WTC11 (cell line): ENCODE measurements at regions not wholly inside any gene's neighbourhood (a gene's known extent, or its start where the extent isn't known, plus 50 kb on each side); places are given as distances from the start of the nearest gene placed in this dataset.

Source experiments
- ATAC-seq: fragments of 200-7000 bp; cut with Tn5 transposase; 2 replicates; pipeline ENCODE4 v1.10.0; 2021; ENCODE audit warnings: mild to moderate bottlenecking, moderate library complexity
- CTCF ChIA-PET: fragments of 300-600 bp; sonication (Branson Sonifier 250); formaldehyde crosslinking; loops from one replicate; lab custom pipeline; 2021; ENCODE audit warnings: antibody characterized with exemption; lab: Charles Lee
- POLR2A ChIA-PET: fragments of 350-600 bp; sonication (Branson Sonifier 250); formaldehyde crosslinking; loops from one replicate; lab custom pipeline; 2021; ENCODE audit warnings: antibody characterized with exemption; lab: Charles Lee
- DNase-seq: peaks from one replicate; pipeline ENCODE4 v3.0.0; 2021; ENCODE audit warnings: low spot score
- H3K27ac Mint-ChIP-seq: 2 replicates; pipeline ENCODE4 v1.8.0; 2021; ENCODE audit warnings: mixed read lengths
- H3K27me3 Mint-ChIP-seq: 2 replicates; pipeline ENCODE4 v1.8.0; 2021; ENCODE audit warnings: low read depth, mild to moderate bottlenecking, moderate library complexity, mixed read lengths
- H3K36me3 Mint-ChIP-seq: 2 replicates; pipeline ENCODE4 v1.8.0; 2021; ENCODE audit warnings: mixed read lengths
- H3K4me1 Mint-ChIP-seq: 2 replicates; pipeline ENCODE4 v1.8.0; 2022; ENCODE audit warnings: mixed read lengths
- H3K4me3 Mint-ChIP-seq: 2 replicates; pipeline ENCODE4 v1.8.0; 2021; ENCODE audit warnings: mild to moderate bottlenecking, moderate library complexity, mixed read lengths
- H3K9me3 Mint-ChIP-seq: 2 replicates; pipeline ENCODE4 v1.8.0; 2021; ENCODE audit warnings: mixed read lengths
- FOXK1 ChIP-seq: sonication (generic); formaldehyde crosslinking; IDR thresholded peaks from 2 replicates; pipeline ENCODE4 v1.8.0; 2022; ENCODE audit warnings: mild to moderate bottlenecking, moderate library complexity, missing genetic modification reagents
- NFATC4 ChIP-seq: fragments of 250-450 bp; sonication (Bioruptor Pico); IDR thresholded peaks from 2 replicates; pipeline ENCODE4 v1.9.0; 2021; ENCODE audit warnings: mild to moderate bottlenecking
- PRRX2 ChIP-seq: fragments of 250-450 bp; sonication (Bioruptor Pico); IDR thresholded peaks from 2 replicates; pipeline ENCODE4 v1.8.0; 2021; ENCODE audit warnings: mild to moderate bottlenecking
- RORB ChIP-seq: fragments of 250-450 bp; sonication (Bioruptor Pico); IDR thresholded peaks from 2 replicates; pipeline ENCODE4 v1.9.0; 2021; ENCODE audit warnings: mild to moderate bottlenecking
- SOX15 ChIP-seq: fragments of 250-450 bp; sonication (Bioruptor Pico); IDR thresholded peaks from 2 replicates; pipeline ENCODE4 v1.9.0; 2021; ENCODE audit warnings: mild to moderate bottlenecking
- TF ChIP-seq, protein P1 (sequence below): sonication (generic); formaldehyde crosslinking; IDR thresholded peaks from 2 replicates; pipeline ENCODE4 v1.8.0; 2022; ENCODE audit warnings: mild to moderate bottlenecking, missing genetic modification reagents
- TF ChIP-seq, protein P2 (sequence below): fragments of 250-450 bp; sonication (Bioruptor Pico); IDR thresholded peaks from 2 replicates; pipeline ENCODE4 v1.8.0; 2021; ENCODE audit warnings: mild to moderate bottlenecking
- TF ChIP-seq, protein P3 (sequence below): fragments of 200-600 bp; IDR thresholded peaks from 2 replicates; pipeline ENCODE4 v1.8.0; 2022; ENCODE audit warnings: antibody characterized with exemption
- TF ChIP-seq, protein P4 (sequence below): sonication (generic); formaldehyde crosslinking; IDR thresholded peaks from 2 replicates; pipeline ENCODE4 v1.8.0; 2022; ENCODE audit warnings: mild to moderate bottlenecking, missing genetic modification reagents
- TF ChIP-seq, protein P5 (sequence below): sonication (generic); formaldehyde crosslinking; conservative IDR thresholded peaks from 2 replicates; pipeline ENCODE4 v1.8.1; 2023; ENCODE audit warnings: mild to moderate bottlenecking, low read depth, missing genetic modification reagents, moderate library complexity
- TF ChIP-seq, protein P6 (sequence below): fragments of 250-450 bp; sonication (Bioruptor Pico); conservative IDR thresholded peaks from 2 replicates; pipeline ENCODE4 v1.9.0; 2021; ENCODE audit warnings: mild to moderate bottlenecking
- TF ChIP-seq, protein P7 (sequence below): sonication (generic); formaldehyde crosslinking; IDR thresholded peaks from 2 replicates; pipeline ENCODE4 v1.8.1; 2023; ENCODE audit warnings: mild to moderate bottlenecking, missing genetic modification reagents
- TF ChIP-seq, protein P8 (sequence below): sonication (generic); formaldehyde crosslinking; IDR thresholded peaks from 2 replicates; pipeline ENCODE4 v1.8.0; 2022; ENCODE audit warnings: mild to moderate bottlenecking, missing genetic modification reagents
- TF ChIP-seq, protein P9 (sequence below): sonication (generic); formaldehyde crosslinking; IDR thresholded peaks from 2 replicates; pipeline ENCODE4 v1.8.1; 2022; ENCODE audit warnings: mild to moderate bottlenecking, moderate library complexity, missing genetic modification reagents

DNA sequence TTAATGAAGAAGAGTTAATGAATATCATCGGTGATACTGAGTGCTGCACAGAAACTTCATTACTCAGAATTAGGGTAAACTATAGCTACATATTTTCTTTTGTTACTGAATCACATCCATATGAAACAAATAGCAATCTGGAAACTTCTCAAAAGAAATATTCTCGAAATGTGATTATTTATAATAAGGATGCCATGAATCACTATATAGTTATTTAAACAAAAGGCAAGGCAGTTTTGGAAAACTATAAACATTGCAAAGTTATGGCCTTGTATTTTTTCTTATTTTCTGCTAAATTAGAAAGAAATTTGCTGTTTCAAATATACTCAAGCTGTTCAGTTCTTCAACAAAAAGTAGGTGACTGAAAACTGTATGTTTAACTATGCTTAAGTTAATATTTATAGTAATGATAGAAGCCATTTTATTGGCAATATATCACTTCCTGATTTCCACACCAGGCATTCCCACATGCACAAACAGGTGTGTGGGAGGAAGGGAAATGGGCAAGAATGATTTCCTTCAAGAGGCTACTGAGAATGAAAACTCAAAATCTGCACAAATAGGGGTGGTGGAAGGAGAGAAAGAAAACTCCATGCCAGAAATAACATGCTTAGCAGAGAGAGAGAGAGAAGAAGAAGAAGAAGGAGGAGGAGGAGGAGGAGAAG lies 74.5 kb upstream of the FRY start:
- H3K4me1 Mint-ChIP-seq: no peaks in the 10 kb centered on the region
- H3K27ac Mint-ChIP-seq: no peak overlapping the region
- DNase-seq: no peak
- TF ChIP-seq PRRX2 (CRISPR knock-in tag): no peak
- TF ChIP-seq, protein P1, sequence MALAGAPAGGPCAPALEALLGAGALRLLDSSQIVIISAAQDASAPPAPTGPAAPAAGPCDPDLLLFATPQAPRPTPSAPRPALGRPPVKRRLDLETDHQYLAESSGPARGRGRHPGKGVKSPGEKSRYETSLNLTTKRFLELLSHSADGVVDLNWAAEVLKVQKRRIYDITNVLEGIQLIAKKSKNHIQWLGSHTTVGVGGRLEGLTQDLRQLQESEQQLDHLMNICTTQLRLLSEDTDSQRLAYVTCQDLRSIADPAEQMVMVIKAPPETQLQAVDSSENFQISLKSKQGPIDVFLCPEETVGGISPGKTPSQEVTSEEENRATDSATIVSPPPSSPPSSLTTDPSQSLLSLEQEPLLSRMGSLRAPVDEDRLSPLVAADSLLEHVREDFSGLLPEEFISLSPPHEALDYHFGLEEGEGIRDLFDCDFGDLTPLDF (CRISPR knock-in tag): no peak
- TF ChIP-seq, protein P2, sequence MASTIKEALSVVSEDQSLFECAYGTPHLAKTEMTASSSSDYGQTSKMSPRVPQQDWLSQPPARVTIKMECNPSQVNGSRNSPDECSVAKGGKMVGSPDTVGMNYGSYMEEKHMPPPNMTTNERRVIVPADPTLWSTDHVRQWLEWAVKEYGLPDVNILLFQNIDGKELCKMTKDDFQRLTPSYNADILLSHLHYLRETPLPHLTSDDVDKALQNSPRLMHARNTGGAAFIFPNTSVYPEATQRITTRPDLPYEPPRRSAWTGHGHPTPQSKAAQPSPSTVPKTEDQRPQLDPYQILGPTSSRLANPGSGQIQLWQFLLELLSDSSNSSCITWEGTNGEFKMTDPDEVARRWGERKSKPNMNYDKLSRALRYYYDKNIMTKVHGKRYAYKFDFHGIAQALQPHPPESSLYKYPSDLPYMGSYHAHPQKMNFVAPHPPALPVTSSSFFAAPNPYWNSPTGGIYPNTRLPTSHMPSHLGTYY (CRISPR knock-in tag): no peak
- TF ChIP-seq, protein P3, sequence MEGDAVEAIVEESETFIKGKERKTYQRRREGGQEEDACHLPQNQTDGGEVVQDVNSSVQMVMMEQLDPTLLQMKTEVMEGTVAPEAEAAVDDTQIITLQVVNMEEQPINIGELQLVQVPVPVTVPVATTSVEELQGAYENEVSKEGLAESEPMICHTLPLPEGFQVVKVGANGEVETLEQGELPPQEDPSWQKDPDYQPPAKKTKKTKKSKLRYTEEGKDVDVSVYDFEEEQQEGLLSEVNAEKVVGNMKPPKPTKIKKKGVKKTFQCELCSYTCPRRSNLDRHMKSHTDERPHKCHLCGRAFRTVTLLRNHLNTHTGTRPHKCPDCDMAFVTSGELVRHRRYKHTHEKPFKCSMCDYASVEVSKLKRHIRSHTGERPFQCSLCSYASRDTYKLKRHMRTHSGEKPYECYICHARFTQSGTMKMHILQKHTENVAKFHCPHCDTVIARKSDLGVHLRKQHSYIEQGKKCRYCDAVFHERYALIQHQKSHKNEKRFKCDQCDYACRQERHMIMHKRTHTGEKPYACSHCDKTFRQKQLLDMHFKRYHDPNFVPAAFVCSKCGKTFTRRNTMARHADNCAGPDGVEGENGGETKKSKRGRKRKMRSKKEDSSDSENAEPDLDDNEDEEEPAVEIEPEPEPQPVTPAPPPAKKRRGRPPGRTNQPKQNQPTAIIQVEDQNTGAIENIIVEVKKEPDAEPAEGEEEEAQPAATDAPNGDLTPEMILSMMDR: no peak
- H3K27me3 Mint-ChIP-seq: no peaks in the 10 kb centered on the region
- ChIA-PET CTCF (interaction anchor here (0.9 kb wide), 1 partner anchor 10 kb away, joined by 3 read pairs; no protein-coding TSS in a partner anchor), POLR2A (no interaction called here)
- no peak overlapping the region for H3K4me3 Mint-ChIP-seq
- H3K36me3 Mint-ChIP-seq: peaks cover 8% of the 10 kb centered on the region
- no peak for ATAC-seq
- H3K9me3 Mint-ChIP-seq: peaks cover 15% of the 10 kb centered on the region

DNA sequence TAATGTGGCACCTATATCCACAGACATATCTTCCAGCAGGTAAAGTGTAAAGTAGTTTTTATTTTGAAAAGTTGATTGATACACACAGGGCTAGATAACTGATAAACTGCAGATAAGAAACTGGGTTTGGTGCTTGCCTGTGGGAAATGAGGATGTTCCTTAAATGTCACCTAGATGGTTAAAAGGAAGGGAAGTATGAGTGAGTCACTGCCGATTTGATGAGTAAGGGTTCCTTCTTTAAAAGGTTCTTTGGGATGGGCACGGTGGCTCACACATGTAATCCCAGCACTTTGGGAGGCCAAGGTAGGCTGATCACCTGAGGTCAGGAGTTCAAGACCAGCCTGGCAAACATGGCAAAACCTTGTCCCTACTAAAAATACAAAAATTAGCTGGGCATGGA lies 73.8 kb upstream of the FRY start:
- ATAC-seq (no peak), DNase-seq (no peak)
- Mint-ChIP-seq H3K4me3 (no peak overlapping the region), H3K4me1 (no peaks in the 10 kb centered on the region), H3K27ac (no peak overlapping the region), H3K9me3 (peaks cover 15% of the 10 kb centered on the region), H3K36me3 (peaks cover 8% of the 10 kb centered on the region), H3K27me3 (no peaks in the 10 kb centered on the region)
- CTCF ChIA-PET: no interaction called here
- POLR2A ChIA-PET: no interaction called here
- TF ChIP-seq, protein P4, sequence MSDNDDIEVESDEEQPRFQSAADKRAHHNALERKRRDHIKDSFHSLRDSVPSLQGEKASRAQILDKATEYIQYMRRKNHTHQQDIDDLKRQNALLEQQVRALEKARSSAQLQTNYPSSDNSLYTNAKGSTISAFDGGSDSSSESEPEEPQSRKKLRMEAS (CRISPR knock-in tag): no peak
- TF ChIP-seq, protein P5, sequence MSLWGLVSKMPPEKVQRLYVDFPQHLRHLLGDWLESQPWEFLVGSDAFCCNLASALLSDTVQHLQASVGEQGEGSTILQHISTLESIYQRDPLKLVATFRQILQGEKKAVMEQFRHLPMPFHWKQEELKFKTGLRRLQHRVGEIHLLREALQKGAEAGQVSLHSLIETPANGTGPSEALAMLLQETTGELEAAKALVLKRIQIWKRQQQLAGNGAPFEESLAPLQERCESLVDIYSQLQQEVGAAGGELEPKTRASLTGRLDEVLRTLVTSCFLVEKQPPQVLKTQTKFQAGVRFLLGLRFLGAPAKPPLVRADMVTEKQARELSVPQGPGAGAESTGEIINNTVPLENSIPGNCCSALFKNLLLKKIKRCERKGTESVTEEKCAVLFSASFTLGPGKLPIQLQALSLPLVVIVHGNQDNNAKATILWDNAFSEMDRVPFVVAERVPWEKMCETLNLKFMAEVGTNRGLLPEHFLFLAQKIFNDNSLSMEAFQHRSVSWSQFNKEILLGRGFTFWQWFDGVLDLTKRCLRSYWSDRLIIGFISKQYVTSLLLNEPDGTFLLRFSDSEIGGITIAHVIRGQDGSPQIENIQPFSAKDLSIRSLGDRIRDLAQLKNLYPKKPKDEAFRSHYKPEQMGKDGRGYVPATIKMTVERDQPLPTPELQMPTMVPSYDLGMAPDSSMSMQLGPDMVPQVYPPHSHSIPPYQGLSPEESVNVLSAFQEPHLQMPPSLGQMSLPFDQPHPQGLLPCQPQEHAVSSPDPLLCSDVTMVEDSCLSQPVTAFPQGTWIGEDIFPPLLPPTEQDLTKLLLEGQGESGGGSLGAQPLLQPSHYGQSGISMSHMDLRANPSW (CRISPR knock-in tag): no peak
- TF ChIP-seq RORB (CRISPR knock-in tag): no peak
- TF ChIP-seq, protein P6, sequence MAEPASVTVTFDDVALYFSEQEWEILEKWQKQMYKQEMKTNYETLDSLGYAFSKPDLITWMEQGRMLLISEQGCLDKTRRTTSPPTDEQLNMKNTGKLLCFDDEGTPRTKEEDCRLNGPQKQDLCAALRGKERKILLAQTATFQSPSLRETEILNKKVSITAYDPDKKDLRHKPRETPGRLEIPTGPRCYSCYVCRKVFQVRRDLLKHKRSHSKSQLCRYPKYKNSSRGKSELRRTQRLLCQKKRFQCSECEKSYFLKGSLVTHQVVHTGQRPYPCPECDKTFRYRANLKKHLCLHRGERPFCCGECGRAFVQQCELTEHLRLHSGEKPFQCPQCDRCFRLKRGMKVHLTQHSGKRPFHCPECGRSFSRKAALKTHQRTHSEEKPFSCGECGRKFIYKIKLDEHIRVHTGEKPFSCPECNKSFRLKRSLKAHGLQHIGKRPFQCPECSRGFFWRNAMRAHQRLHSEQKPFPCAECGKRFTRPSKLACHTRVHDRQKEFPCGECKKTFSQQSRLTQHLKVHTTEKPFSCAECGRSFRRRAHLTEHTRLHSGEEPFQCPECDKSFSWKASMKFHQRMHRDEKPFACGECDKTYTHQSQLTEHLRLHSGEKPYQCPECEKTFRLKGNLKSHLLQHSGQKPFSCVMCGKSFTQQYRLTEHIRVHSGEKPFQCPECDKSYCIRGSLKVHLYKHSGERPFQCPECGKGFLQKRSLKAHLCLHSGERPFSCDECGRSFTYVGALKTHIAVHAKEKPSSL (CRISPR knock-in tag): no peak
- TF ChIP-seq, protein P7, sequence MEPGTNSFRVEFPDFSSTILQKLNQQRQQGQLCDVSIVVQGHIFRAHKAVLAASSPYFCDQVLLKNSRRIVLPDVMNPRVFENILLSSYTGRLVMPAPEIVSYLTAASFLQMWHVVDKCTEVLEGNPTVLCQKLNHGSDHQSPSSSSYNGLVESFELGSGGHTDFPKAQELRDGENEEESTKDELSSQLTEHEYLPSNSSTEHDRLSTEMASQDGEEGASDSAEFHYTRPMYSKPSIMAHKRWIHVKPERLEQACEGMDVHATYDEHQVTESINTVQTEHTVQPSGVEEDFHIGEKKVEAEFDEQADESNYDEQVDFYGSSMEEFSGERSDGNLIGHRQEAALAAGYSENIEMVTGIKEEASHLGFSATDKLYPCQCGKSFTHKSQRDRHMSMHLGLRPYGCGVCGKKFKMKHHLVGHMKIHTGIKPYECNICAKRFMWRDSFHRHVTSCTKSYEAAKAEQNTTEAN (CRISPR knock-in tag): no peak
- TF ChIP-seq, protein P8, sequence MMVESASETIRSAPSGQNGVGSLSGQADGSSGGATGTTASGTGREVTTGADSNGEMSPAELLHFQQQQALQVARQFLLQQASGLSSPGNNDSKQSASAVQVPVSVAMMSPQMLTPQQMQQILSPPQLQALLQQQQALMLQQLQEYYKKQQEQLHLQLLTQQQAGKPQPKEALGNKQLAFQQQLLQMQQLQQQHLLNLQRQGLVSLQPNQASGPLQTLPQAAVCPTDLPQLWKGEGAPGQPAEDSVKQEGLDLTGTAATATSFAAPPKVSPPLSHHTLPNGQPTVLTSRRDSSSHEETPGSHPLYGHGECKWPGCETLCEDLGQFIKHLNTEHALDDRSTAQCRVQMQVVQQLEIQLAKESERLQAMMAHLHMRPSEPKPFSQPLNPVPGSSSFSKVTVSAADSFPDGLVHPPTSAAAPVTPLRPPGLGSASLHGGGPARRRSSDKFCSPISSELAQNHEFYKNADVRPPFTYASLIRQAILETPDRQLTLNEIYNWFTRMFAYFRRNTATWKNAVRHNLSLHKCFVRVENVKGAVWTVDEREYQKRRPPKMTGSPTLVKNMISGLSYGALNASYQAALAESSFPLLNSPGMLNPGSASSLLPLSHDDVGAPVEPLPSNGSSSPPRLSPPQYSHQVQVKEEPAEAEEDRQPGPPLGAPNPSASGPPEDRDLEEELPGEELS (CRISPR knock-in tag): no peak
- no peak for TF ChIP-seq SOX15 (CRISPR knock-in tag)
- no peak for TF ChIP-seq FOXK1
- TF ChIP-seq NFATC4 (CRISPR knock-in tag): no peak
- TF ChIP-seq, protein P9, sequence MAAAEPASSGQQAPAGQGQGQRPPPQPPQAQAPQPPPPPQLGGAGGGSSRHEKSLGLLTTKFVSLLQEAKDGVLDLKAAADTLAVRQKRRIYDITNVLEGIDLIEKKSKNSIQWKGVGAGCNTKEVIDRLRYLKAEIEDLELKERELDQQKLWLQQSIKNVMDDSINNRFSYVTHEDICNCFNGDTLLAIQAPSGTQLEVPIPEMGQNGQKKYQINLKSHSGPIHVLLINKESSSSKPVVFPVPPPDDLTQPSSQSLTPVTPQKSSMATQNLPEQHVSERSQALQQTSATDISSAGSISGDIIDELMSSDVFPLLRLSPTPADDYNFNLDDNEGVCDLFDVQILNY (CRISPR knock-in tag): no peak
